ENCODE measurements at regions not wholly inside any gene's neighbourhood (a gene's known extent, or its start where the extent isn't known, plus 50 kb on each side); places are given as distances from the start of the nearest gene placed in this dataset.

- POLR2A ChIA-PET: no interaction called here
- intact Hi-C loops (cut with micrococcal nuclease; ENCODE audit: unreplicated experiment) (no loop called here), in situ Hi-C loops (cut with HindIII; ENCODE audit: low pct_unique_long_range_greater_than_20kb, low sequenced_read_pairs) (loop anchor here (25.0 kb wide), 1 partner anchor 122 kb away; no protein-coding TSS in a partner anchor)
- H3K9me3 ChIP-seq (ENCODE audit: control insufficient read depth, insufficient read depth, low read depth, low read length): no peaks in the 10 kb centered on the region
- H3K4me3 ChIP-seq (ENCODE audit: low read depth in 2 of 2, low read length in 2 of 2): no peak overlapping the region
- CTCF ChIA-PET: interaction anchor here (1.0 to 1.2 kb wide), 2 partner anchors 21 to 220 kb away, joined by 3 to 4 read pairs; no protein-coding TSS in a partner anchor
- H3K27ac ChIP-seq (ENCODE audit: low read length): peak overlapping the region; percentile 55; the same call in 1 of the 2 replicates
- no TSS peak for BruUV-seq (replicated peaks)
- no peaks in the 10 kb centered on the region for H3K27me3 ChIP-seq (ENCODE audit: control insufficient read depth, insufficient read depth, low read length)
- H3K4me1 ChIP-seq (ENCODE audit: control insufficient read depth, insufficient read depth, low read length): peaks cover 6% of the 10 kb centered on the region
- no peak for DNase-seq (ENCODE audit: low read depth, low spot score)
- H3K36me3 ChIP-seq (ENCODE audit: control insufficient read depth, insufficient read depth, low read length): no peaks in the 10 kb centered on the region
- TF ChIP-seq CTCF (IDR thresholded peaks at IDR 0.05): no peak
- TF ChIP-seq, protein P1, sequence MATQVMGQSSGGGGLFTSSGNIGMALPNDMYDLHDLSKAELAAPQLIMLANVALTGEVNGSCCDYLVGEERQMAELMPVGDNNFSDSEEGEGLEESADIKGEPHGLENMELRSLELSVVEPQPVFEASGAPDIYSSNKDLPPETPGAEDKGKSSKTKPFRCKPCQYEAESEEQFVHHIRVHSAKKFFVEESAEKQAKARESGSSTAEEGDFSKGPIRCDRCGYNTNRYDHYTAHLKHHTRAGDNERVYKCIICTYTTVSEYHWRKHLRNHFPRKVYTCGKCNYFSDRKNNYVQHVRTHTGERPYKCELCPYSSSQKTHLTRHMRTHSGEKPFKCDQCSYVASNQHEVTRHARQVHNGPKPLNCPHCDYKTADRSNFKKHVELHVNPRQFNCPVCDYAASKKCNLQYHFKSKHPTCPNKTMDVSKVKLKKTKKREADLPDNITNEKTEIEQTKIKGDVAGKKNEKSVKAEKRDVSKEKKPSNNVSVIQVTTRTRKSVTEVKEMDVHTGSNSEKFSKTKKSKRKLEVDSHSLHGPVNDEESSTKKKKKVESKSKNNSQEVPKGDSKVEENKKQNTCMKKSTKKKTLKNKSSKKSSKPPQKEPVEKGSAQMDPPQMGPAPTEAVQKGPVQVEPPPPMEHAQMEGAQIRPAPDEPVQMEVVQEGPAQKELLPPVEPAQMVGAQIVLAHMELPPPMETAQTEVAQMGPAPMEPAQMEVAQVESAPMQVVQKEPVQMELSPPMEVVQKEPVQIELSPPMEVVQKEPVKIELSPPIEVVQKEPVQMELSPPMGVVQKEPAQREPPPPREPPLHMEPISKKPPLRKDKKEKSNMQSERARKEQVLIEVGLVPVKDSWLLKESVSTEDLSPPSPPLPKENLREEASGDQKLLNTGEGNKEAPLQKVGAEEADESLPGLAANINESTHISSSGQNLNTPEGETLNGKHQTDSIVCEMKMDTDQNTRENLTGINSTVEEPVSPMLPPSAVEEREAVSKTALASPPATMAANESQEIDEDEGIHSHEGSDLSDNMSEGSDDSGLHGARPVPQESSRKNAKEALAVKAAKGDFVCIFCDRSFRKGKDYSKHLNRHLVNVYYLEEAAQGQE (IDR thresholded peaks at IDR 0.05; ENCODE audit: insufficient read depth in 1 of 2, low read depth in 2 of 2, low read length in 1 of 2): no peak
- TF ChIP-seq TCF7L2 (IDR thresholded peaks at IDR 0.05; ENCODE audit: low read depth, low read length): no peak
- TF ChIP-seq POLR2AphosphoS5 (IDR thresholded peaks at IDR 0.05; ENCODE audit: low read depth, low read length): no peak
- TF ChIP-seq SIN3A (IDR thresholded peaks at IDR 0.05; ENCODE audit: borderline replicate concordance, insufficient read depth, low read depth, low read length): no peak
- no peak for ATAC-seq
These were observed 110.0 kb upstream of the SERBP1 start for GRCh38 chr1:67540025-67540732.

GRCh38 chr1:67540733-67541125 is 110.5 kb upstream of the SERBP1 start:
- Histone ChIP-seq H3K9me3 (ENCODE audit: control insufficient read depth, insufficient read depth, low read depth, low read length) (no peaks in the 10 kb centered on the region), H3K27me3 (ENCODE audit: control insufficient read depth, insufficient read depth, low read length) (no peaks in the 10 kb centered on the region), H3K27ac (ENCODE audit: low read length) (no peak overlapping the region), H3K4me3 (ENCODE audit: low read depth in 2 of 2, low read length in 2 of 2) (no peak overlapping the region), H3K4me1 (ENCODE audit: control insufficient read depth, insufficient read depth, low read length) (peaks cover 8% of the 10 kb centered on the region), H3K36me3 (ENCODE audit: control insufficient read depth, insufficient read depth, low read length) (no peaks in the 10 kb centered on the region)
- ChIA-PET CTCF (interaction anchor here (1.0 kb wide), 1 partner anchor 20 kb away, joined by 3 read pairs; no protein-coding TSS in a partner anchor), POLR2A (no interaction called here)
- intact Hi-C loops (cut with micrococcal nuclease; ENCODE audit: unreplicated experiment): no loop called here
- TF ChIP-seq POLR2AphosphoS5 (IDR thresholded peaks at IDR 0.05; ENCODE audit: low read depth, low read length) (no peak), TCF7L2 (IDR thresholded peaks at IDR 0.05; ENCODE audit: low read depth, low read length) (no peak), SIN3A (IDR thresholded peaks at IDR 0.05; ENCODE audit: borderline replicate concordance, insufficient read depth, low read depth, low read length) (no peak), CTCF (IDR thresholded peaks at IDR 0.05) (no peak)
- TF ChIP-seq, protein P1 (IDR thresholded peaks at IDR 0.05; ENCODE audit: insufficient read depth in 1 of 2, low read depth in 2 of 2, low read length in 1 of 2): no peak
- in situ Hi-C loops (cut with HindIII; ENCODE audit: low pct_unique_long_range_greater_than_20kb, low sequenced_read_pairs): loop anchor here (25.0 kb wide), 1 partner anchor 122 kb away; no protein-coding TSS in a partner anchor
- no TSS peak for BruUV-seq (replicated peaks)
- no peak for DNase-seq (ENCODE audit: low read depth, low spot score)
- no peak for ATAC-seq
